Panc1 (cell line): ENCODE measurements at regions not wholly inside any gene's neighbourhood (a gene's known extent, or its start where the extent isn't known, plus 50 kb on each side); places are given as distances from the start of the nearest gene placed in this dataset.

Experiments
- ATAC-seq: fragments of 200-7000 bp; cut with Tn5 transposase; 2 replicates; pipeline ENCODE4 v1.9.1; 2020; ENCODE audit warnings: mild to moderate bottlenecking, moderate library complexity
- BruUV-seq: library from RNA; stranded (reverse); fragments of 400-500 nt; replicated peaks from 2 replicates; lab custom pipeline; 2021; lab: Mats Ljungman, UMichigan
- CTCF ChIA-PET: fragments of 300-600 bp; sonication (Branson Sonifier 250); formaldehyde crosslinking; loops from one replicate; lab custom pipeline; 2022; ENCODE audit warnings: antibody characterized with exemption; lab: Charles Lee
- POLR2A ChIA-PET: fragments of 300-600 bp; sonication (Branson Sonifier 250); formaldehyde crosslinking; loops from one replicate; lab custom pipeline; 2022; ENCODE audit warnings: antibody characterized with exemption; lab: Charles Lee
- DNase-seq: peaks from one replicate; pipeline ENCODE4 v3.0.0-alpha.2; 2010; ENCODE audit warnings: low read depth, low spot score
- H3K27ac ChIP-seq: 2 replicates; pipeline ENCODE4 v1.5.1; 2011; ENCODE audit warnings: mild to moderate bottlenecking, low read length, inconsistent platforms
- H3K27me3 ChIP-seq: fragments of 200-500 bp; sonication (Bioruptor generic); 2 replicates; pipeline ENCODE4 v1.6.0; 2014; ENCODE audit warnings: low read length, inconsistent platforms; ENCODE audit not compliant: control insufficient read depth, insufficient read depth
- H3K36me3 ChIP-seq: fragments of 200-500 bp; sonication (Bioruptor generic); 2 replicates; pipeline ENCODE4 v1.5.1; 2014; ENCODE audit warnings: inconsistent platforms, mild to moderate bottlenecking, low read length, moderate library complexity; ENCODE audit not compliant: control insufficient read depth, insufficient read depth
- H3K4me1 ChIP-seq: 2 replicates; pipeline ENCODE4 v1.5.1; 2011; ENCODE audit warnings: inconsistent platforms, mild to moderate bottlenecking, low read length, moderate library complexity; ENCODE audit not compliant: control insufficient read depth, insufficient read depth
- H3K4me3 ChIP-seq, 2 experiments: 2 replicates each; pipeline ENCODE4 v1.5.1; 2011 to 2012; ENCODE audit warnings: low read depth in 2 of 2, low read length in 2 of 2, mild to moderate bottlenecking in 2 of 2, inconsistent platforms in 1 of 2, moderate library complexity in 1 of 2
- H3K9me3 ChIP-seq: fragments of 200-500 bp; sonication (Bioruptor generic); 2 replicates; pipeline ENCODE4 v1.5.1; 2014; ENCODE audit warnings: low read depth, mild to moderate bottlenecking, inconsistent platforms, low read length, moderate library complexity; ENCODE audit not compliant: control insufficient read depth, insufficient read depth
- POLR2AphosphoS5 ChIP-seq: IDR thresholded peaks from 2 replicates; pipeline ENCODE4 v1.6.1; 2012; ENCODE audit warnings: mild to moderate bottlenecking, low read depth, low read length, moderate library complexity
- REST ChIP-seq, 2 experiments: IDR thresholded peaks; 2 replicates each; pipeline ENCODE4 v1.6.1; 2011 to 2012; ENCODE audit warnings: low read depth in 2 of 2, control low read depth in 1 of 2, low read length in 1 of 2, mild to moderate bottlenecking in 1 of 2, moderate library complexity in 1 of 2; ENCODE audit not compliant: insufficient read depth in 1 of 2
- SIN3A ChIP-seq: IDR thresholded peaks from 2 replicates; pipeline ENCODE4 v1.6.1; 2012; ENCODE audit warnings: low read depth, mild to moderate bottlenecking, low read length, moderate library complexity, borderline replicate concordance; ENCODE audit not compliant: insufficient read depth
- TCF7L2 ChIP-seq: IDR thresholded peaks from 2 replicates; pipeline ENCODE4 v1.6.1; 2011; ENCODE audit warnings: mild to moderate bottlenecking, low read depth, low read length, inconsistent platforms
- in situ Hi-C: cut with HindIII; loops from 2 replicates; pipeline ENCODE4 v1.10.0; 2016; ENCODE audit warnings: low sequenced_read_pairs, low pct_unique_long_range_greater_than_20kb
- intact Hi-C: fragments of 100-400 bp; cut with micrococcal nuclease; formaldehyde crosslinking; loops from one replicate; pipeline ENCODE4 v1.10.0; 2022; ENCODE audit not compliant: unreplicated experiment
- TF ChIP-seq, protein P1 (sequence below): fragments of 450-650 bp; IDR thresholded peaks from 2 replicates; pipeline ENCODE4 v1.5.1; 2017; ENCODE audit warnings: mild to moderate bottlenecking

GRCh38 chr4:38230821-38231563, 270.8 kb downstream of the PTTG2 start:
- in situ Hi-C loops (no loop called here), intact Hi-C loops (no loop called here)
- DNase-seq = no peak
- BruUV-seq = no TSS peak
- ChIA-PET CTCF (no interaction called here), POLR2A (no interaction called here)
- Histone ChIP-seq H3K4me3 (no peak overlapping the region), H3K27me3 (no peaks in the 10 kb centered on the region), H3K27ac (no peak overlapping the region), H3K4me1 (no peaks in the 10 kb centered on the region), H3K9me3 (no peaks in the 10 kb centered on the region), H3K36me3 (no peaks in the 10 kb centered on the region)
- ATAC-seq = no peak
- TF ChIP-seq, protein P1, sequence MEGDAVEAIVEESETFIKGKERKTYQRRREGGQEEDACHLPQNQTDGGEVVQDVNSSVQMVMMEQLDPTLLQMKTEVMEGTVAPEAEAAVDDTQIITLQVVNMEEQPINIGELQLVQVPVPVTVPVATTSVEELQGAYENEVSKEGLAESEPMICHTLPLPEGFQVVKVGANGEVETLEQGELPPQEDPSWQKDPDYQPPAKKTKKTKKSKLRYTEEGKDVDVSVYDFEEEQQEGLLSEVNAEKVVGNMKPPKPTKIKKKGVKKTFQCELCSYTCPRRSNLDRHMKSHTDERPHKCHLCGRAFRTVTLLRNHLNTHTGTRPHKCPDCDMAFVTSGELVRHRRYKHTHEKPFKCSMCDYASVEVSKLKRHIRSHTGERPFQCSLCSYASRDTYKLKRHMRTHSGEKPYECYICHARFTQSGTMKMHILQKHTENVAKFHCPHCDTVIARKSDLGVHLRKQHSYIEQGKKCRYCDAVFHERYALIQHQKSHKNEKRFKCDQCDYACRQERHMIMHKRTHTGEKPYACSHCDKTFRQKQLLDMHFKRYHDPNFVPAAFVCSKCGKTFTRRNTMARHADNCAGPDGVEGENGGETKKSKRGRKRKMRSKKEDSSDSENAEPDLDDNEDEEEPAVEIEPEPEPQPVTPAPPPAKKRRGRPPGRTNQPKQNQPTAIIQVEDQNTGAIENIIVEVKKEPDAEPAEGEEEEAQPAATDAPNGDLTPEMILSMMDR = no peak
- TF ChIP-seq REST (IDR thresholded peaks at IDR 0.05; ENCODE audit: insufficient read depth in 1 of 2, low read depth in 2 of 2, low read length in 1 of 2) (no peak), TCF7L2 (no peak), POLR2AphosphoS5 (no peak), SIN3A (no peak)

DNA sequence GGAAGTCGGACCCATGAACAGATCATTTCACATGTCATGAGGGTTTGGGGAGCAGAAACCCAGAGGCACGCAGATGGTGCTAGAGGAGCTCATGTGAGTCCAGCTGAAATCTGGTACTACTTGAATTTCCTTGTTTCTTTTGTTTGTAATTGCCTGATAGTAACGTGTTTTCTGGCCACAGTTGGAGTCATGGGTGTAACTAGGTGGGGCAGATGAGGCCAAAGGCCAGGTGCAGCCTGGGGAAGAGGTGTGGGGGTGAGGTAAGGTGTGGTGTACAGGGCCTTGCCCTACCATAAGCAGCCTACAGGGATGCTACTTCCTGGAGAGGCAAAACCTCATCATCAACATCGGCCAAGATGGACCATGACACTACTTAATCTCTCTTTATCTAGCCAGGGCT, 271.4 kb downstream of the PTTG2 start:
- no peaks in the 10 kb centered on the region for H3K36me3 ChIP-seq
- ATAC-seq = no peak
- ChIA-PET CTCF (no interaction called here), POLR2A (no interaction called here)
- no peaks in the 10 kb centered on the region for H3K4me1 ChIP-seq
- H3K4me3 ChIP-seq = no peak overlapping the region
- intact Hi-C loops (no loop called here), in situ Hi-C loops (no loop called here)
- H3K27ac ChIP-seq = no peak overlapping the region
- BruUV-seq = no TSS peak
- no peak for DNase-seq
- TF ChIP-seq SIN3A (no peak), TCF7L2 (no peak), POLR2AphosphoS5 (no peak), REST (IDR thresholded peaks at IDR 0.05; ENCODE audit: insufficient read depth in 1 of 2, low read depth in 2 of 2, low read length in 1 of 2) (no peak)
- TF ChIP-seq, protein P1 = no peak
- H3K27me3 ChIP-seq = no peaks in the 10 kb centered on the region
- no peaks in the 10 kb centered on the region for H3K9me3 ChIP-seq
